HG03025 (cell line): ENCODE measurements at regions not wholly inside any gene's neighbourhood (a gene's known extent, or its start where the extent isn't known, plus 50 kb on each side); places are given as distances from the start of the nearest gene placed in this dataset.
A peak's percentile ranks its signal among the peaks of the same experiment; 100 is the strongest.
"Not testable (repeated sequence)": the region's sequence is repeated elsewhere in the genome, so short reads cannot be mapped to it uniquely, and the experiment has no call there.

Experiments used
- ATAC-seq: cut with Tn5 transposase; IDR thresholded peaks from one replicate; pipeline ENCODE4 v1.9.1; 2021; ENCODE audit warnings: mild to moderate bottlenecking, moderate library complexity; ENCODE audit not compliant: unreplicated experiment, low FRiP score

- ATAC-seq, result no peak
These were observed 487.4 kb upstream of the IRAK1BP1 start for GRCh38 chr6:78379982-78380381.

GRCh38 chr6:78380541-78380940 is 486.8 kb upstream of the IRAK1BP1 start:
- no peak for ATAC-seq

- ATAC-seq, result no peak
These were observed 483.4 kb upstream of the IRAK1BP1 start for GRCh38 chr6:78383968-78384367.

GRCh38 chr6:78386854-78387253 is 480.5 kb upstream of the IRAK1BP1 start:
- not testable (repeated sequence) for ATAC-seq

GRCh38 chr6:78390066-78390465 is 477.3 kb upstream of the IRAK1BP1 start:
- no peak for ATAC-seq

GRCh38 chr6:78397499-78397898 is 469.9 kb upstream of the IRAK1BP1 start:
- no peak for ATAC-seq

- no peak for ATAC-seq
These were observed 469.1 kb upstream of the IRAK1BP1 start for GRCh38 chr6:78398292-78398691.

GRCh38 chr6:78400076-78400475 is 467.3 kb upstream of the IRAK1BP1 start:
- ATAC-seq, result no peak

GRCh38 chr6:78427386-78427785 is 440.0 kb upstream of the IRAK1BP1 start:
- no peak for ATAC-seq

- no peak for ATAC-seq
These were observed 436.8 kb upstream of the IRAK1BP1 start for GRCh38 chr6:78430521-78430920.

GRCh38 chr6:78435671-78436070 is 431.7 kb upstream of the IRAK1BP1 start:
- ATAC-seq, result no peak

GRCh38 chr6:78436335-78436734 is 431.0 kb upstream of the IRAK1BP1 start:
- peak; percentile 87 for ATAC-seq

GRCh38 chr6:78438135-78438534 is 429.2 kb upstream of the IRAK1BP1 start:
- no peak for ATAC-seq

- no peak for ATAC-seq
These were observed 406.6 kb upstream of the IRAK1BP1 start for GRCh38 chr6:78460711-78461110.

GRCh38 chr6:78462728-78463127 is 404.6 kb upstream of the IRAK1BP1 start:
- ATAC-seq, result no peak

- no peak for ATAC-seq
These were observed 402.2 kb upstream of the IRAK1BP1 start for GRCh38 chr6:78465059-78465634.

GRCh38 chr6:78476561-78476960 is 390.8 kb upstream of the IRAK1BP1 start:
- ATAC-seq, result no peak

GRCh38 chr6:78482801-78483552 is 384.4 kb upstream of the IRAK1BP1 start:
- no peak for ATAC-seq

- ATAC-seq, result no peak
These were observed 383.7 kb upstream of the IRAK1BP1 start for GRCh38 chr6:78483553-78484197.

GRCh38 chr6:78484198-78485064 is 382.9 kb upstream of the IRAK1BP1 start:
- ATAC-seq, result no peak

GRCh38 chr6:78487401-78487800 is 379.9 kb upstream of the IRAK1BP1 start:
- ATAC-seq, result no peak
